Osteoblast (primary cell): ENCODE measurements at regions not wholly inside any gene's neighbourhood (a gene's known extent, or its start where the extent isn't known, plus 50 kb on each side); places are given as distances from the start of the nearest gene placed in this dataset.

Experiments
- DNase-seq: peaks from one replicate; pipeline ENCODE4 v3.0.0; 2011; ENCODE audit warnings: low spot score, mixed read lengths; ENCODE audit not compliant: insufficient read length; ENCODE audit errors: missing footprints
- H2AFZ ChIP-seq: 2 replicates; pipeline ENCODE4 v1.6.0; 2011; ENCODE audit warnings: mild to moderate bottlenecking, low read length
- H3K27ac ChIP-seq: 2 replicates; pipeline ENCODE4 v1.5.1; 2011; ENCODE audit warnings: mild to moderate bottlenecking, low read depth, low read length, moderate library complexity
- H3K27me3 ChIP-seq: 2 replicates; pipeline ENCODE4 v1.6.0; 2012; ENCODE audit warnings: mild to moderate bottlenecking, control low read depth, inconsistent platforms, low read length, moderate library complexity; ENCODE audit not compliant: insufficient read depth
- H3K36me3 ChIP-seq: 2 replicates; pipeline ENCODE4 v1.5.1; 2011; ENCODE audit warnings: mild to moderate bottlenecking, low read length, control low read depth, moderate library complexity; ENCODE audit not compliant: insufficient read depth
- H3K4me1 ChIP-seq: 2 replicates; pipeline ENCODE4 v1.5.1; 2011; ENCODE audit warnings: mild to moderate bottlenecking, low read length, control low read depth, moderate library complexity; ENCODE audit not compliant: insufficient read depth
- H3K4me2 ChIP-seq: 2 replicates; pipeline ENCODE4 v1.6.0; 2011; ENCODE audit warnings: mild to moderate bottlenecking, low read length; ENCODE audit not compliant: insufficient read depth
- H3K4me3 ChIP-seq: fragments of 200-600 bp; sonication (generic); 3 replicates; pipeline ENCODE4 v1.5.1; 2012; ENCODE audit warnings: mild to moderate bottlenecking, low read length, inconsistent platforms; ENCODE audit not compliant: insufficient read depth
- H3K79me2 ChIP-seq: 2 replicates; pipeline ENCODE4 v1.6.0; 2012; ENCODE audit warnings: mild to moderate bottlenecking, low read length, control low read depth, inconsistent platforms; ENCODE audit not compliant: insufficient read depth
- H3K9me3 ChIP-seq: 2 replicates; pipeline ENCODE4 v1.5.1; 2011; ENCODE audit warnings: low read depth, low read length, control low read depth
- H4K20me1 ChIP-seq: 2 replicates; pipeline ENCODE4 v1.6.0; 2012; ENCODE audit warnings: mild to moderate bottlenecking, low read length, control low read depth; ENCODE audit not compliant: insufficient read depth
- TF ChIP-seq, protein P1 (sequence below): IDR thresholded peaks from 2 replicates; pipeline ENCODE4 v1.5.1; 2011; ENCODE audit warnings: mild to moderate bottlenecking, low read depth, low read length, moderate library complexity; ENCODE audit errors: extremely low read depth

DNA sequence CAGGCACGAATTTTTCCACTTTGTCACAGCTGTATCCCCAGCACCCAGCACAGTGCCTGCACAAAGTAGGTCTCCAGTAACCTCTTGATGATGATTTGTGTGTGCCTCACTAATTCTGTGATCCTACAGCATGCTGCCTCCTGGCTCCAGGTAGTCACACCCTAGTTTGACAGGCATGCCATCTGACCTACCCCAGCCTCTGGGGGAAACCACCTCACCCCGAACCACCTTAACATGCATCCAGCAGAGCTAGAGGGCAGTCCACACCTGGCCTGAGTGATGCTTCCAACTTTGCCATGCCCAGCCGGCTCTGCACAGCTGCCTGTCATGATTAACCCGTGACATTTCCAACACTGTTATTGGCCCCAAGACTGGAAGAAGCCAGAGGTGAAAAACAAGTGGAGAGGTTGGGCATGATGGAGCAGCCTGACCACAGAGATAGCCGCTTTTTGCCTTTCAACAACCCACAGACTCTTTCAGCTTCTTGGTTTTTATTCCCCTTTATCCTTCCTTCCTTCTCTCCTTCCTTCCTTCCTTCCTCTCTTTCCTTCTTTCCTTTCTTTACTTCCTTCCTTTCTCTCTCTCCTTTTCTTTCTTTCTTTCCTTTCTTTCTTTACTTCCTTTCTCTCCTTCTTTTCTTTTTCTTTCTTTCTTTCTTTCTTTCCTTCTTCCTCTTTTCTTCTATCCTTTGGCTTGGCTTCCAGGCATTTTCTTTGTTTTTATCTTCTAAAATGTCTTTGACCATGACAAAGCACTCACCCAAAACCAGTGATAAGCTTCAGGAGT is 294.4 kb upstream of the SIX2 start:
- no peak overlapping the region for H3K27ac ChIP-seq
- H3K36me3 ChIP-seq: no peaks in the 10 kb centered on the region
- TF ChIP-seq, protein P1, sequence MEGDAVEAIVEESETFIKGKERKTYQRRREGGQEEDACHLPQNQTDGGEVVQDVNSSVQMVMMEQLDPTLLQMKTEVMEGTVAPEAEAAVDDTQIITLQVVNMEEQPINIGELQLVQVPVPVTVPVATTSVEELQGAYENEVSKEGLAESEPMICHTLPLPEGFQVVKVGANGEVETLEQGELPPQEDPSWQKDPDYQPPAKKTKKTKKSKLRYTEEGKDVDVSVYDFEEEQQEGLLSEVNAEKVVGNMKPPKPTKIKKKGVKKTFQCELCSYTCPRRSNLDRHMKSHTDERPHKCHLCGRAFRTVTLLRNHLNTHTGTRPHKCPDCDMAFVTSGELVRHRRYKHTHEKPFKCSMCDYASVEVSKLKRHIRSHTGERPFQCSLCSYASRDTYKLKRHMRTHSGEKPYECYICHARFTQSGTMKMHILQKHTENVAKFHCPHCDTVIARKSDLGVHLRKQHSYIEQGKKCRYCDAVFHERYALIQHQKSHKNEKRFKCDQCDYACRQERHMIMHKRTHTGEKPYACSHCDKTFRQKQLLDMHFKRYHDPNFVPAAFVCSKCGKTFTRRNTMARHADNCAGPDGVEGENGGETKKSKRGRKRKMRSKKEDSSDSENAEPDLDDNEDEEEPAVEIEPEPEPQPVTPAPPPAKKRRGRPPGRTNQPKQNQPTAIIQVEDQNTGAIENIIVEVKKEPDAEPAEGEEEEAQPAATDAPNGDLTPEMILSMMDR: no peak
- H3K4me3 ChIP-seq: no peak overlapping the region
- H2AFZ ChIP-seq: no peak overlapping the region
- H3K9me3 ChIP-seq: no peaks in the 10 kb centered on the region
- H3K4me2 ChIP-seq: no peak overlapping the region
- H4K20me1 ChIP-seq: no peaks in the 10 kb centered on the region
- no peaks in the 10 kb centered on the region for H3K79me2 ChIP-seq
- H3K4me1 ChIP-seq: no peaks in the 10 kb centered on the region
- no peak for DNase-seq
- peaks cover 12% of the 10 kb centered on the region for H3K27me3 ChIP-seq

DNA sequence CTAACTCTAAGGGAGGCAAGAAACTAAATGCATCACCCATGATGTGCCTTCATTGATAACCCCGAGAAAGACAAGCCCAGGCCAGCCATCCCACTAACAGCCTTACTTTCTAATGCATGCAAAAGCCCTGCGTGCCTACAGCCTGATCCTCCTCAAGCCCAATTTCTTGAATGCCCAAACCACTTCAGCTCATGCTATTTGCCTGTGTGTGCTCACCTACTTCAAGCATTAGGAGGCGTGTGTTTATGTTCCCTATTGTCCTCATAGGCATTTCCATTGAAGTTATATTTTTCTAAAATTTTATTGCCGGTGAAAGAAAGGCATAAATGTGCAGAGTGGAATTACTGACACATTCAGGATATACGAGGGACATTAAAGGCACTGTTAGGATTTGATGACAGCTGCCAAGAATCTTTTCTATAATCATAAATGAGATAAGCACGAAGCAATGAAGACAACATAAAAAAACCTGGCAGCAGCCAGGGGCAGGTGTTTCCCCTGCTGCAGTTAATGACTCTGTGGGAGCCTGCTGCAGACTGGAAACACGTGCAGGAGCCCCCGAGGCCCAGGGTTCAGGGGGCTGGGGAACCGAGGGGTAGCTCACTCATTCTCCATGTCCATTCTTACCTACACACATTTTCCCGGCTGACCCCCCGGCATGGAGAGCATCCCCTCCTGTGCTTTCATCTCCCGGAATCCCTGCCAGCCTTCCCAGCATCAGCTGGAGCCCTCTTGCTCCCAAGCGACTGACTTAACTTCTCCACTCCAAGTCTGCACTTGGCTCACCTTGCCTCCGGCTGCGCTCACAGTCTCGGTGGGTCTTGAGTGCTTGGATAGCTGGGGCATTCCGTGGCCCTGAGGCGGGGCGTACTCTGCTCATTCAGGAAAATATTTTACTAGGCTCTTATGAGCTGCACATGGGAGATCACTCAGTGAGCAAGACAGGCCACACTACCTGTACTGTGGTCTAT is 292.3 kb upstream of the SIX2 start:
- no peaks in the 10 kb centered on the region for H3K4me1 ChIP-seq
- H3K27me3 ChIP-seq: peaks cover 12% of the 10 kb centered on the region
- TF ChIP-seq, protein P1: no peak
- H3K4me2 ChIP-seq: no peak overlapping the region
- no peaks in the 10 kb centered on the region for H3K9me3 ChIP-seq
- H2AFZ ChIP-seq: no peak overlapping the region
- no peaks in the 10 kb centered on the region for H4K20me1 ChIP-seq
- H3K27ac ChIP-seq: no peak overlapping the region
- H3K4me3 ChIP-seq: no peak overlapping the region
- no peaks in the 10 kb centered on the region for H3K79me2 ChIP-seq
- no peaks in the 10 kb centered on the region for H3K36me3 ChIP-seq
- DNase-seq: no peak

DNA sequence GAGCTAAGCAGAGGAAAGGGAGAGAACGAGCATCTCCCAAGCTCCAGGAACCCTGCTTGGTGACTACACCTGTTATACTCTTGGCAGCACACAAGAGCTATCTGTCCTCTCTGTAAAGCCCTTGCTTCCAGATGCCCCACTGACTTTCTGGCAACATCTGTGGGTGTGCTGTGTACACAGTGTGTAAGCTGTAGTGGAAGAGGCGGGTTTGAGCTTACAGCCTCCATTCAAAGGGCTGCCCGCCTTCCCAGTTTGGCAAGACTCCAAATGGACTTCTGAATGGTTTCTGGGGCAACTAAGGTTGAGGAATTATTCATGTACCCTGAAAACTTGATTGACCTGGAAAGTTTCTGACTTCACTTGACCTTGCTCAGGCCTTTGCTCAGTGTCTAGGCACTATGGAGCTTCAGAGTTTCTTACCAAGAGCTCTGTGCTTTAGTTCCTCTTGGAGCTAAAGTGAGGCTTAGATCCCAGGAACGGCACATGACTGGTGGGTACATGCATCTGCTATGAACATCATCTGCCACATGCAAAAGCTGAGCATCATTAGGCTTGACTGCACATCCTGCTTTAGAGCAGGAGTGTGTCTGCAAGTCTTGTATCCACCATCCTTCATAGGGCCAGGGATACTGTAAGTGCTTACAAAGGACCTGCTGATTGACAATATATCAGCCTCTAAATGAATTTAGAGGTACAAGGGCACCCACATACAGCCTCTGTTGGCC is 290.9 kb upstream of the SIX2 start:
- H2AFZ ChIP-seq: no peak overlapping the region
- no peaks in the 10 kb centered on the region for H3K4me1 ChIP-seq
- DNase-seq: no peak
- TF ChIP-seq, protein P1: no peak
- no peaks in the 10 kb centered on the region for H3K9me3 ChIP-seq
- no peak overlapping the region for H3K4me3 ChIP-seq
- H3K27me3 ChIP-seq: peaks cover 10% of the 10 kb centered on the region
- no peaks in the 10 kb centered on the region for H4K20me1 ChIP-seq
- H3K27ac ChIP-seq: no peak overlapping the region
- no peaks in the 10 kb centered on the region for H3K36me3 ChIP-seq
- no peak overlapping the region for H3K4me2 ChIP-seq
- H3K79me2 ChIP-seq: no peaks in the 10 kb centered on the region
